C4-2B (cell line): ENCODE measurements at regions not wholly inside any gene's neighbourhood (a gene's known extent, or its start where the extent isn't known, plus 50 kb on each side); places are given as distances from the start of the nearest gene placed in this dataset.

Experiments used
- H3K27ac ChIP-seq: fragments of 450-650 bp; 2 replicates; pipeline ENCODE4 v1.5.1; 2017
- ZFX ChIP-seq: fragments of 450-650 bp; IDR thresholded peaks from 2 replicates; pipeline ENCODE4 v1.6.1; 2017
- TF ChIP-seq, protein P1 (sequence below): fragments of 450-650 bp; conservative IDR thresholded peaks from 2 replicates; pipeline ENCODE4 v1.5.1; 2017; ENCODE audit warnings: mild to moderate bottlenecking

GRCh38 chr7:130970196-130970595 lies 236.2 kb upstream of the KLF14 start:
- TF ChIP-seq ZFX: no peak
- TF ChIP-seq, protein P1, sequence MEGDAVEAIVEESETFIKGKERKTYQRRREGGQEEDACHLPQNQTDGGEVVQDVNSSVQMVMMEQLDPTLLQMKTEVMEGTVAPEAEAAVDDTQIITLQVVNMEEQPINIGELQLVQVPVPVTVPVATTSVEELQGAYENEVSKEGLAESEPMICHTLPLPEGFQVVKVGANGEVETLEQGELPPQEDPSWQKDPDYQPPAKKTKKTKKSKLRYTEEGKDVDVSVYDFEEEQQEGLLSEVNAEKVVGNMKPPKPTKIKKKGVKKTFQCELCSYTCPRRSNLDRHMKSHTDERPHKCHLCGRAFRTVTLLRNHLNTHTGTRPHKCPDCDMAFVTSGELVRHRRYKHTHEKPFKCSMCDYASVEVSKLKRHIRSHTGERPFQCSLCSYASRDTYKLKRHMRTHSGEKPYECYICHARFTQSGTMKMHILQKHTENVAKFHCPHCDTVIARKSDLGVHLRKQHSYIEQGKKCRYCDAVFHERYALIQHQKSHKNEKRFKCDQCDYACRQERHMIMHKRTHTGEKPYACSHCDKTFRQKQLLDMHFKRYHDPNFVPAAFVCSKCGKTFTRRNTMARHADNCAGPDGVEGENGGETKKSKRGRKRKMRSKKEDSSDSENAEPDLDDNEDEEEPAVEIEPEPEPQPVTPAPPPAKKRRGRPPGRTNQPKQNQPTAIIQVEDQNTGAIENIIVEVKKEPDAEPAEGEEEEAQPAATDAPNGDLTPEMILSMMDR: no peak
- H3K27ac ChIP-seq: no peak overlapping the region

DNA sequence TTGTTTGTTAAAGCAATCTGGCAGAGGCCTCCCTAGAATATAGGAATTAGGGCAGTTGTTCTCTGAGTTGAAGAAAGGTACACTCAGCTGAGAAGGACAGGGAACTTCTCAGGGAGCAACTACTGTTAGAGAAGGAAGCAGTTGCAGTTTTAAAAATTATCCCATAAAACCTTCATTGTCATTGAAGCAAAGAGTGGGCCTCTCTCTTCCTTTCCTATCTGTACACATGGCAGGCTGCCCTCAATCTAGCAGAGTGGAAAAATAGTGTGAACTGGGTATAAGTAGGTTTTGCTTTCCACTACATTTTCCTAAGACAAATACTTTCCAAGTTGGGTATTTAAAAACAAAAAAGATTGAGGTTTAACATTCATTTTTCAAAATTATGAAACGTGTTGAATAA lies 236.7 kb upstream of the KLF14 start:
- TF ChIP-seq, protein P1: no peak
- TF ChIP-seq ZFX: no peak
- no peak overlapping the region for H3K27ac ChIP-seq

- no peak for TF ChIP-seq ZFX
- TF ChIP-seq, protein P1: no peak
- H3K27ac ChIP-seq: no peak overlapping the region
Observed at GRCh38 chr7:130971297-130971696, 237.3 kb upstream of the KLF14 start.

GRCh38 chr7:130972201-130972600 lies 238.2 kb upstream of the KLF14 start:
- H3K27ac ChIP-seq: no peak overlapping the region
- TF ChIP-seq ZFX: no peak
- TF ChIP-seq, protein P1: no peak

DNA sequence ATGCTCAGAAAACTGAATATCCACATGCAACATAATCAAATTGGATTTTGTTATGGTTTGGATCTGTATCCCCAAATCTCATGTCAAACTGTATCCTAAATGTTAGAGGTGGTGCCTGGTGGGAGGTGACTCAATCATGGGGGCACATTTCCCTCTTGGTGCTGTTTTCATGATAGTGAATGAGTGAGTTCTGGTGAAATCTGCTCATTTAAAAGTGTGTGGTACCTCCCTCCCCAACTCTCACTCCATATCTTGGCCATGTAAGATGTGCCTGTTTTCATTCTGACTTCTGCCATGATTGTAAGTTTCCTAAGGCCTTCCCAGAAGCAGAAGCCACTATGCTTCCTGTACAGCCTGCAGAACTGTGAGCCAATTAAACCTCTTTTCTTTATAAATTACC lies 239.6 kb upstream of the KLF14 start:
- H3K27ac ChIP-seq: no peak overlapping the region
- TF ChIP-seq, protein P1: no peak
- TF ChIP-seq ZFX: no peak

DNA sequence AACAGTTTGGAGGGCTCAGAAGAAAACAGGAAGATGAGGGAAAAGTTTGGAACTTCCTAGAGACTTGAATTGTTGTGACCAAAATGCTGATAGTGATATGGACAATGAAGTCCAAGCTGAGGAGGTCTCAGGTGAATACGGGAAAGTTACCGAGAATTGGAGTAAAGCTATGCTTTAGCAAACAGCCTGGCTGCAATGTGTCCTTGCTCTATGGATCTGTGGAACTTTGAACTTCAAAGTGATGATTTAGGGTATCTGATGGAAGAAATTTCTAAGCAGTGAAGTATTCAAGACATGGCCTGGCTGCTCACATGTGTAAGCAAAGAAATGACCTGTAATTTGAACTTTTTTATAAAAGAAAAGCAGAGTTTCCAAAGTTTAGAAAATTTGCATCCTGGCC lies 240.2 kb upstream of the KLF14 start:
- TF ChIP-seq, protein P1: no peak
- no peak overlapping the region for H3K27ac ChIP-seq

DNA sequence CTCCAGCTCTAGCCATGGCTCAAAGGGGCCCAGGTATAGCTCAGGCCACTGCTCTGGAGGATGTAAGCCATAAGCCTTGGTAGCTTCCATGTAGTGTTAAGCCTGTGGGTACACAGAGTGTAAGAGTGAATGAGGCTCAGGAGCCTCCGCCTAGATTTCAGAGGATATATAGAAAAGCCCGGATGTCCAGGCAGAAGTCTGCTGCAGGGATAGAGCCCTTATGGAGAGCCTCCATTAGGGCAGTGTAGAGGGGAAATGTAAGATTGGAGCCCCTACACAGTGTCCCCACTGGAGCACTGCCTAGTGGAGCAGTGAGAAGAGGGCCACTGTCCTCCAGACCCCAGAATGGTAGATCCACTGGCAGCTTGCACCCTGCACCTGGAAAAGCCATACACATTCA lies 240.8 kb upstream of the KLF14 start:
- no peak overlapping the region for H3K27ac ChIP-seq
- no peak for TF ChIP-seq ZFX
- TF ChIP-seq, protein P1: no peak
